Common myeloid progenitor, CD34-positive (primary cell): ENCODE measurements at regions not wholly inside any gene's neighbourhood (a gene's known extent, or its start where the extent isn't known, plus 50 kb on each side); places are given as distances from the start of the nearest gene placed in this dataset.
A peak's percentile ranks its signal among the peaks of the same experiment; 100 is the strongest.

Experiments
- CTCF ChIA-PET: fragments of 350-600 bp; sonication (Branson Sonifier 250); formaldehyde crosslinking; loops from one replicate; lab custom pipeline; 2021; ENCODE audit warnings: antibody characterized with exemption; lab: Charles Lee
- POLR2A ChIA-PET: fragments of 350-600 bp; sonication (Branson Sonifier 250); formaldehyde crosslinking; loops from one replicate; lab custom pipeline; 2021; ENCODE audit warnings: antibody characterized with exemption; lab: Charles Lee
- DNase-seq, 3 donors: peaks; one replicate each; pipeline versions ENCODE4 v3.0.0 to v3.0.0-alpha.2; 2013
- H3K27ac ChIP-seq, 2 experiments: 1 replicate in 1 of 2; 2 replicates in 1 of 2; pipeline ENCODE4 v1.7.0; 2013; ENCODE audit warnings: inconsistent platforms in 2 of 2, low read length in 2 of 2, mild to moderate bottlenecking in 2 of 2, low read depth in 1 of 2, moderate library complexity in 1 of 2; ENCODE audit not compliant: severe bottlenecking in 2 of 2, insufficient read depth in 1 of 2, poor library complexity in 1 of 2
- H3K27me3 ChIP-seq, 5 experiments: replicated peaks in 2 of 5; 1 replicate in 3 of 5; 2 replicates in 2 of 5; pipeline versions ENCODE4 v1.6.1 to v1.7.0; 2013; ENCODE audit warnings: low read length in 4 of 5, mild to moderate bottlenecking in 2 of 5, moderate library complexity in 2 of 5, inconsistent platforms in 1 of 5; ENCODE audit not compliant: insufficient read depth in 5 of 5, control insufficient read depth in 4 of 5
- H3K36me3 ChIP-seq, 4 experiments: 1 replicate in 2 of 4; 2 replicates in 2 of 4; pipeline versions ENCODE4 v1.6.1 to v1.7.0; 2013; ENCODE audit warnings: low read length in 3 of 4, control low read depth in 1 of 4, mild to moderate bottlenecking in 1 of 4; ENCODE audit not compliant: control insufficient read depth in 4 of 4, insufficient read depth in 4 of 4
- H3K4me1 ChIP-seq, 4 experiments: 1 replicate in 3 of 4; 2 replicates in 1 of 4; pipeline versions ENCODE4 v1.6.1 to v1.7.1; 2013; ENCODE audit warnings: low read length in 3 of 4, mild to moderate bottlenecking in 3 of 4, control low read depth in 1 of 4, inconsistent platforms in 1 of 4, moderate library complexity in 1 of 4; ENCODE audit not compliant: control insufficient read depth in 4 of 4, insufficient read depth in 4 of 4; ENCODE audit errors: control extremely low read depth in 1 of 4
- H3K4me3 ChIP-seq, 7 experiments: 1 replicate in 4 of 7; 2 replicates in 3 of 7; pipeline versions ENCODE4 v1.5.1 to v1.7.0; 2013; ENCODE audit warnings: mild to moderate bottlenecking in 7 of 7, low read length in 6 of 7, moderate library complexity in 6 of 7, inconsistent platforms in 2 of 7, low read depth in 2 of 7, control low read depth in 1 of 7; ENCODE audit not compliant: insufficient read depth in 4 of 7, control insufficient read depth in 1 of 7; ENCODE audit errors: extremely low read depth in 1 of 7
- H3K9me3 ChIP-seq, 5 experiments: 1 replicate in 4 of 5; 2 replicates in 1 of 5; pipeline versions ENCODE4 v1.6.1 to v1.7.1; 2013; ENCODE audit warnings: low read length in 4 of 5, mild to moderate bottlenecking in 2 of 5, inconsistent platforms in 1 of 5, low read depth in 1 of 5, moderate library complexity in 1 of 5; ENCODE audit not compliant: control insufficient read depth in 4 of 5, insufficient read depth in 2 of 5; ENCODE audit errors: control extremely low read depth in 1 of 5
- WGBS: methylation state at CpG from one replicate; pipeline ENCODE4 v1.1.5; 2013; ENCODE audit not compliant: insufficient coverage; 5-methylcytosine and 5-hydroxymethylcytosine counted together

DNA sequence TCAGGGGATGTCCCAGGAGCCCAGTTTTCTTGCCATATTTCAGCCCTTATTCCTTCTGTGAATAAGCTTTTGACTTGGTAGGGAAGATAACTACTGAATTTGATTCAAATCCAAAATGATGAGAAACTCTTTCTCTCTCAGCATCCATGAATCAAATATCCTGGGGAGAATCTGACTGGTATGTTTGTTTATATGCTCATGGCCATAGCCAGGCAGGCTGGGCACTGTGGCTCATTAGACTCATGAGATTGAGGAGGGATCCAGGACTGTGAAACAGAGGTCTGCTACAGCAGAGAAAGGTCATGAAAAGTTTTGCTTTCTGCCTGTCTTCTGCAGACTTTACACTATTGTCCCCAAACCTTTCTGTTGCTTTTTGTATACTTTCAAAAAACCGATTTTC, 346.4 kb upstream of the ATP2B1 start:
- no peak overlapping the region for H3K27ac ChIP-seq
- H3K27me3 ChIP-seq = no peaks in the 10 kb centered on the region
- WGBS = no CpG with 5 or more reads among the region's 1 CpG
- POLR2A ChIA-PET = interaction anchor here (0.6 kb wide), 1 partner anchor 9 kb away, joined by 3 read pairs; no protein-coding TSS in a partner anchor
- no peak overlapping the region for H3K4me3 ChIP-seq
- no peak for DNase-seq
- H3K9me3 ChIP-seq = no peaks in the 10 kb centered on the region
- H3K4me1 ChIP-seq = no peaks in the 10 kb centered on the region
- no peaks in the 10 kb centered on the region for H3K36me3 ChIP-seq
- CTCF ChIA-PET = no interaction called here

DNA sequence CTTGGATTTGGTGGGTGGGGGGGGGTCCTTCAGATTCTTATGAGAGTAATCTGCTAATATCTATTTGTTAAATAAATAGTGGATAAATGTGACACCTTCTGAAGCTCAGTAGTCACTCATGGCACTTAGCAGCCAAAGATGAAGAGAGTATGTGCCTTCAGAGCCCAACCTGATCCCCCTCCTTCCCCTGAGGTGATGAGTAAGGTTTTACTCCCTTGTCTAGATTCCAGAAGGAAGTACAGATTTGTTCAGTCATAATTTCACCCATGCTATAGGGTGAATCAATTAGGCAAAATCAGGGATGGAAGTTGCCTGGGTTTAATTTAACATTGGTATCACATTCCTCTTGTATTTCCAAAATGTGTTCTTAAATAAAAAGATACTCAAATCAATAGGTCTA, 340.3 kb upstream of the ATP2B1 start:
- H3K27ac ChIP-seq = no peak overlapping the region
- H3K4me1 ChIP-seq = no peaks in the 10 kb centered on the region
- ChIA-PET CTCF (interaction anchor here (1.5 kb wide), 1 partner anchor 11 kb away, joined by 4 read pairs; no protein-coding TSS in a partner anchor), POLR2A (no interaction called here)
- DNase-seq = no peak
- H3K4me3 ChIP-seq = no peak overlapping the region
- no peaks in the 10 kb centered on the region for H3K36me3 ChIP-seq
- H3K9me3 ChIP-seq = no peaks in the 10 kb centered on the region
- no peaks in the 10 kb centered on the region for H3K27me3 ChIP-seq

DNA sequence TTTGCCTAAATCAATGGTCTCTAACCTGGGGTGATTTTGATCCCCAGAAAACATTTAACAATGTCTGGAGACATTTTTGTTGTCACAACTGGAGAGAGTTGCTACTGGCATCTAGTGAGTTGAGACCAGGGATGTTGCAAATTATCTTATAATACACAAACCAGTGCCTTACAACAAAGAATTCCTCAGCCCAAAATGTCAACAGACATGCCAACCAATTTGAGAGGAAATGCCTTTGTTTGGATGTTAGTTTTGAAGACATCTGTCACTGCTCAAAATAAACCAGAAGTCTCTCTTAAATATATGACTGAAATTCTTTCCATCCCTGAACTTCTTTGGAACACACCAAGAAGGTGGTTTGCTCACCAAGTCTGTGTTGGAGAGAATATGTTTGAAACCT, 336.9 kb upstream of the ATP2B1 start:
- POLR2A ChIA-PET = interaction anchor here (0.7 kb wide), 1 partner anchor 9 kb away, joined by 3 read pairs; no protein-coding TSS in a partner anchor
- no peak overlapping the region for H3K4me3 ChIP-seq
- no peaks in the 10 kb centered on the region for H3K27me3 ChIP-seq
- no peak for DNase-seq
- H3K9me3 ChIP-seq = no peaks in the 10 kb centered on the region
- H3K27ac ChIP-seq = no peak overlapping the region
- H3K4me1 ChIP-seq = no peaks in the 10 kb centered on the region
- H3K36me3 ChIP-seq = no peaks in the 10 kb centered on the region
- CTCF ChIA-PET = interaction anchor here (0.5 kb wide), 1 partner anchor 696 kb away, joined by 3 read pairs; no protein-coding TSS in a partner anchor

DNA sequence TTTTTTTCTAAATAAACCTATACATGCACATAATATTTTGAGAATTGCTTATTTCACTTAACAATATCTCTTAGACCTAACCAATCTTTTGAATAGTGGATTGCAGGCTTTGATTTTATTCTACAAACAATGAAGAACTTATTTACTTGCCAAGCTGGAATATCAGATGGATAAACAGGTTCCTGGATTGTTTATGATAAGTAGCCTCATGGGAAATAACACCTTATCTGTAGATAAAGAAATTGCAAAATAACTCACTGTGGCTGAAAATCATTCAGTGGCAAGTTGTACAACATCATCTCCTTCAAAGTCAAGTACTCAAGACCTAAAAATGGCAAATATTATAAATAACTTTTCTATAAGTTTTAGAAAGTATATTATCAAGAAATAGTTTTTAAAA, 335.4 kb upstream of the ATP2B1 start:
- Histone ChIP-seq H3K27ac (no peak overlapping the region), H3K27me3 (no peaks in the 10 kb centered on the region), H3K9me3 (no peaks in the 10 kb centered on the region), H3K36me3 (no peaks in the 10 kb centered on the region), H3K4me3 (no peak overlapping the region), H3K4me1 (no peaks in the 10 kb centered on the region)
- POLR2A ChIA-PET = no interaction called here
- no peak for DNase-seq
- CTCF ChIA-PET = no interaction called here

DNA sequence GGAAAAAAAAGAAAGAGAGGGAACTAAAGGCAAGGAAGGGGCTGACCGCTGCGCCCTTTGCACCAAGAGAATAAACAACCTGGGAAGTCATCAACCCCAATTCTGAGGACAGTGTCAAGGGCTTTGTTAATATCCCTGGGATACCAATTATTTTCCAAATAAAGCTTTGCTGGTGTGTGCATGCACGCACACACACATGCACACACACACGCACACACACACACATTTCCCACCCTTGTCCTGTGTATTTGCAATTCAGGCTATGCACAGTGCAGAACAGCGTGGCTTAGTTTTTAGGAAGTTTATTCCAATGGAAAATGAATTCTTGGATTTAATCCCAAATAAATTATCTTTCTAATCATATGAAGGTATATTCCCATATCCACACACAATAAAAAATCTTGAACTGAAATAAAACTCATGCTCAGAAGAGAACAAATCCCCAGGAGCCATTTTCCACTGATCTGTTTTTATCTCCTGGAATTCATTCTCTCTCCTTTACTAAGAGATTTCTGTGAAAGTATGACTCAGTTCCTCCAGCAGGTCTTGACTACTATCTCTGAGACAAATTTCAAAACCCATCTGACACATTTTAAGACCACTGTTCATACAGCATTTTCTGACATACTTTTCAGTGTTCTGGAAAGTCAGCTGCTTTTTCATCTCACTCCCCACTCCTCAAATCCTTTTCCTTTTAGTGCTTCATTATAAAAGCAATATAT, 334.4 kb upstream of the ATP2B1 start:
- Histone ChIP-seq H3K9me3 (no peaks in the 10 kb centered on the region), H3K4me3 (no peak overlapping the region), H3K27me3 (no peaks in the 10 kb centered on the region), H3K4me1 (no peaks in the 10 kb centered on the region), H3K27ac (no peak overlapping the region), H3K36me3 (no peaks in the 10 kb centered on the region)
- DNase-seq = no peak
- WGBS = 100% methylated on average over 2 of the region's 5 CpGs
- ChIA-PET POLR2A (no interaction called here), CTCF (no interaction called here)

DNA sequence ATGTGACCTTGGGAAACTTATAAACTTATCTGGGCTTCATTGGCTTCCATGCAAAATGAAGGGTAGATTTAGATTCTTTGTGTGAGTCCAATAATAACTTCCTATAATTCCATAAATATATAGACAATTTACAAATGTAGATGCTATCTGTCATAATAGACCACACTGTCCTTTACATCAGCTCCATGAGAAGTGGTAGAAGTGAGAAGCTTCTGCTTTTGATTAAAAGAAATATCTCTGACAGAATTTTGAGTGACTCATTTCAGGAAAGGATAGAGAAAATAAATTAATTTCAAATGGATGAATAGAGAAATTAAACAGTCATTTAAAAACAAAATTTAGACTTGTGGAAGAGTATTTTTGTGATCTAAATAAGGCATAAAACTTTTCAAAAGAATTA, 329.7 kb upstream of the ATP2B1 start:
- ChIA-PET CTCF (interaction anchor here (1.0 to 1.1 kb wide), 2 partner anchors 10 to 494 kb away, joined by 3 to 4 read pairs; no protein-coding TSS in a partner anchor), POLR2A (no interaction called here)
- peak in 1 of 3 donors; percentile 5 for DNase-seq
- no peaks in the 10 kb centered on the region for H3K4me1 ChIP-seq
- peaks cover 0 to 5% (median 1%) of the 10 kb centered on the region in 5 experiments for H3K9me3 ChIP-seq
- H3K27me3 ChIP-seq = no peaks in the 10 kb centered on the region
- H3K4me3 ChIP-seq = no peak overlapping the region
- H3K36me3 ChIP-seq = no peaks in the 10 kb centered on the region
- no peak overlapping the region for H3K27ac ChIP-seq

DNA sequence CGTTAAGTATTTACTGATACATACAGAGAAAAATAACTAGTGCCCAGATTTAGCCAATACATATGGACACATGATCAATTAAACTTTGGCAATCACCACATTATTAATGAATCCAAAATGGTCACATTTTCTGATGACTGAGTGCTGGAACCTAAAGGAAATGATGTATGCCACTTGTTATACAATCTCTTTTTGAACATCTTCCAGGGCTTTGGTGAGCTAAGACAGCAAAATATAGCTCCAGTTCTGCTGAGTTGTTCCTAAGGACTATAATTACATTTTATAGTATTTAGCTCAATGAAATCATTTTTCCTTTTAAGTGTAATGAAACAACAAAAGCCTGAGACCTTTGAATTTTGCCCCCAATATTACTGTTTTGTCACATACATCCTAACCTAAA, 329.1 kb upstream of the ATP2B1 start:
- H3K4me3 ChIP-seq = no peak overlapping the region
- H3K9me3 ChIP-seq = peaks cover 0 to 5% (median 1%) of the 10 kb centered on the region in 5 experiments
- no peaks in the 10 kb centered on the region for H3K27me3 ChIP-seq
- no peaks in the 10 kb centered on the region for H3K36me3 ChIP-seq
- H3K27ac ChIP-seq = no peak overlapping the region
- DNase-seq = no peak
- POLR2A ChIA-PET = no interaction called here
- no CpG with 5 or more reads among the region's 1 CpG for WGBS
- CTCF ChIA-PET = interaction anchor here (1.0 to 1.1 kb wide), 2 partner anchors 11 to 493 kb away, joined by 3 to 4 read pairs; no protein-coding TSS in a partner anchor
- no peaks in the 10 kb centered on the region for H3K4me1 ChIP-seq
